ENCODE measurements at regions not wholly inside any gene's neighbourhood (a gene's known extent, or its start where the extent isn't known, plus 50 kb on each side); places are given as distances from the start of the nearest gene placed in this dataset.

DNA sequence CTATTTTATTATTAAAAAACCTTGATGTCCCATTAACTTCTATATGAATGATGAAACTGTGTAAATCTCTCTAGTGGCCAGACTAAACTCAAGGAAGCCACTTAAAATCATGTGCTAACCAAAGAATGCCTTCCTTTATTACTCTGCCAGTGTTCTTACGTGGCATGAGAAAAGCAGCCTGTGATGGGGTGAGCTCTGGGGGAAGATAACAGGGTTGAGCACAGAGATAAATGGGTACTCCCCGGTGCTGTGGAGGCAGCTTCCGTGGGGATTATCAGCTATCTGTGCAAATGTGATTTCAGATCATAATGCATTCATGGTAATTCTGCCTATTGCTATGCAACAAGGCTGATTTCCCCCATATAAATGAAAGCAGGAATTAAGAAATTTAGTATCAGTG, 181.3 kb downstream of the CAVIN4 start:
- no peak overlapping the region for H3K27ac ChIP-seq
- H3K9me3 ChIP-seq = peaks cover 0 to 9% (median 0%) of the 10 kb centered on the region in 3 donors
- ATAC-seq = no peak
- WGBS, 2 donors (ENCODE audit: low coverage in 1 of 2) = 47 to 60% methylated on average over 2 of the region's 3 CpGs
- no peaks in the 10 kb centered on the region for H3K27me3 ChIP-seq
- TF ChIP-seq, protein P1, sequence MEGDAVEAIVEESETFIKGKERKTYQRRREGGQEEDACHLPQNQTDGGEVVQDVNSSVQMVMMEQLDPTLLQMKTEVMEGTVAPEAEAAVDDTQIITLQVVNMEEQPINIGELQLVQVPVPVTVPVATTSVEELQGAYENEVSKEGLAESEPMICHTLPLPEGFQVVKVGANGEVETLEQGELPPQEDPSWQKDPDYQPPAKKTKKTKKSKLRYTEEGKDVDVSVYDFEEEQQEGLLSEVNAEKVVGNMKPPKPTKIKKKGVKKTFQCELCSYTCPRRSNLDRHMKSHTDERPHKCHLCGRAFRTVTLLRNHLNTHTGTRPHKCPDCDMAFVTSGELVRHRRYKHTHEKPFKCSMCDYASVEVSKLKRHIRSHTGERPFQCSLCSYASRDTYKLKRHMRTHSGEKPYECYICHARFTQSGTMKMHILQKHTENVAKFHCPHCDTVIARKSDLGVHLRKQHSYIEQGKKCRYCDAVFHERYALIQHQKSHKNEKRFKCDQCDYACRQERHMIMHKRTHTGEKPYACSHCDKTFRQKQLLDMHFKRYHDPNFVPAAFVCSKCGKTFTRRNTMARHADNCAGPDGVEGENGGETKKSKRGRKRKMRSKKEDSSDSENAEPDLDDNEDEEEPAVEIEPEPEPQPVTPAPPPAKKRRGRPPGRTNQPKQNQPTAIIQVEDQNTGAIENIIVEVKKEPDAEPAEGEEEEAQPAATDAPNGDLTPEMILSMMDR (IDR thresholded peaks at IDR 0.05) = no peak
- TF ChIP-seq POLR2A (IDR thresholded peaks at IDR 0.05) (no peak), EP300 (IDR thresholded peaks at IDR 0.05) (no peak)
- H3K36me3 ChIP-seq = no peaks in the 10 kb centered on the region
- H3K4me3 ChIP-seq = no peak overlapping the region
- no peaks in the 10 kb centered on the region for H3K4me1 ChIP-seq

DNA sequence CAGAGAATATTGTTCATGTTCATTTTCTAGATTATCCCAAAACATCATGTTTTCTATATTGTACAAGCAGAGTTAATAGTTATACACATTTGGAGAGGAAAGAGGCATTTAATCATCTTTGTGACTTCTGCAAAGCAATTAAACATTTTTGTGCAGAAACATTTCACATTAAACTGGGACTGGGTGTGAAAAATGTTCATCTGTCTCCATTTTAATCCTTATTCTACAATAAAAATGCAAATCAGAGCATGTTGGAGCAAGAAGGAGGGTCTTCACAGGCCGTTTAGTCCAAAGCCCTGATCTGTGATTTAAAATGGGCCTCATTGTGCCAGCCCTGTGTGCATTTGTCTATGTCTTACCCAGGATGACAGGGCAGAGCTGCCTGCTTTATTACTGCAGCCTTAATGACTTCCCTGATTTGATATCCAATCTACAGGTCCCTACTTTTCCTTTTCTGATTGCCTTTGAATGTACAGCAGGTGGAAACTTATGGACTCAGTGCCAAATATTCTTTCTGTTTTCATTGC, 183.5 kb downstream of the CAVIN4 start:
- WGBS, 2 donors (ENCODE audit: low coverage in 1 of 2) = 14 to 17% methylated on average over 1 of the region's 1 CpG
- TF ChIP-seq, protein P1 (IDR thresholded peaks at IDR 0.05) = no peak
- TF ChIP-seq EP300 (IDR thresholded peaks at IDR 0.05) (no peak), POLR2AphosphoS5 (IDR thresholded peaks at IDR 0.05) (no peak), POLR2A (IDR thresholded peaks at IDR 0.05) (no peak)
- Histone ChIP-seq H3K27ac (no peak overlapping the region), H3K9me3 (peaks cover 0 to 9% (median 0%) of the 10 kb centered on the region in 3 donors), H3K27me3 (no peaks in the 10 kb centered on the region), H3K4me1 (no peaks in the 10 kb centered on the region), H3K36me3 (no peaks in the 10 kb centered on the region), H3K4me3 (no peak overlapping the region)
- ATAC-seq = no peak

DNA sequence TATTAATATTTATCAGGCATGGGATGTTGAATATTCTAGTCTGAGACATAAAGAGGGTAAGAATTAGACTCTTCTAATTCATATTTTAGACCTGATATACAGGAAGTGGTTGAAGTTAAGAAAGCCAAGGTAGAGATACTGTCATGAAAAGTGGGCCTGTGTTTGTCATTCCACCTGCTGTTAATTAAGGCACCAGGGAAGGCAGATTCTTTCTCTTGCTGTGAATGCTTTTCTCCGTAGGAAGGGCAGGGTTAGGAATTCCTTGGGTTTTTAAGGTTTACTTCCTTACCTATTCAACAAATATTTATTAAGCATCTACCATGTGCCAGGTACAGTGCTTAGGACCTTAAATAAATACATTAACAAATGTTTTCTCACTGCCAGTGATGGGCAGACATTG, 196.4 kb downstream of the CAVIN4 start:
- WGBS, 2 donors (ENCODE audit: low coverage in 1 of 2) = 0 to 56% methylated on average over 1 of the region's 1 CpG
- ATAC-seq = no peak

DNA sequence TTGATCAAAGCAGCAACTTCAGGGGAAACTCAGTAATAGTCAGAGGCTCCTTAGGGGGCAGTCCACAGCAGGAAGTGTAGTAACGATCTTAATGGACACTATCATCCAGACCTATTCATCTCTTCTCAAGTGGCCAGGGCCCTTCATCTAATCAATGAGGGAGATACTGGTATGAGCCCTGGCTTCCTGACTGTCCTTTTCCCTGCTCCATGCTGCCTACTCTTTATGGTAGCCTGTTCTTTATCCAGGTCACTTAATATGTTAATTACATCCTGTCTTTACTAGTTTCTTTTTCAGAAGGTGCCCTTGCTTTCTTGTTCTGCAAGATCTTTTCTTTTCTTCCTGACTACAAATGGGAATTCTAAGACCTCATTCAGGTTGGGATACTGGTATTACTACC, 197.1 kb downstream of the CAVIN4 start:
- H3K36me3 ChIP-seq = no peaks in the 10 kb centered on the region
- TF ChIP-seq, protein P1 (IDR thresholded peaks at IDR 0.05) = no peak
- TF ChIP-seq POLR2A (IDR thresholded peaks at IDR 0.05) (no peak), EP300 (IDR thresholded peaks at IDR 0.05) (no peak), POLR2AphosphoS5 (IDR thresholded peaks at IDR 0.05) (no peak)
- H3K27me3 ChIP-seq = no peaks in the 10 kb centered on the region
- no peaks in the 10 kb centered on the region for H3K4me1 ChIP-seq
- H3K27ac ChIP-seq = no peak overlapping the region
- H3K4me3 ChIP-seq = no peak overlapping the region
- WGBS, 2 donors (ENCODE audit: low coverage in 1 of 2) = 0% methylated on average over 1 of the region's 1 CpG; no CpG with 5 or more reads in 1 of the 2 donors
- H3K9me3 ChIP-seq = no peaks in the 10 kb centered on the region
- ATAC-seq = no peak

More for the DNA sequence above, 196.4 kb downstream of the CAVIN4 start:
- Histone ChIP-seq H3K27me3 (no peaks in the 10 kb centered on the region), H3K36me3 (no peaks in the 10 kb centered on the region), H3K4me3 (no peak overlapping the region), H3K27ac (no peak overlapping the region), H3K9me3 (no peaks in the 10 kb centered on the region), H3K4me1 (no peaks in the 10 kb centered on the region)
- TF ChIP-seq POLR2A (IDR thresholded peaks at IDR 0.05) (no peak), EP300 (IDR thresholded peaks at IDR 0.05) (no peak), POLR2AphosphoS5 (IDR thresholded peaks at IDR 0.05) (no peak)
- TF ChIP-seq, protein P1 (IDR thresholded peaks at IDR 0.05) = no peak

DNA sequence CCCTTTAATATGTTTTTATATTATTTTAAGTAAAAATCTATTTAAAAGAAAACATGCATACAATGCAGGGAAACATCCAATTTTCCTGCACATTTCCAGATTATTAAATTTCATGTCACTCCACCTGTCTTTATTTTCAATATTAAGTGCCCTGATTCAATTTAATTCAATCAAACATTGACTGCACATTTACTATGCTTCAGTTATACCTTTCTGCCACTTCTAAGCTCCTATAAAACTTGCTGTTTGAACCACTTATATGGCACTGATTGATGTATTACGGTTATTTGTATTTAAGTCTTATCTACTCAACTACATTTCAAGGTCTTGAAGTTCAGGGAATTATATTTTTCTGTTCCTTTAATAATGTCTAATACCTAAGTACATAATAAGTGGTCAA, 198.0 kb downstream of the CAVIN4 start:
- no peaks in the 10 kb centered on the region for H3K36me3 ChIP-seq
- WGBS, 2 donors (ENCODE audit: low coverage in 1 of 2) = 82 to 94% methylated on average over 1 of the region's 1 CpG
- no peaks in the 10 kb centered on the region for H3K9me3 ChIP-seq
- no peaks in the 10 kb centered on the region for H3K27me3 ChIP-seq
- no peaks in the 10 kb centered on the region for H3K4me1 ChIP-seq
- no peak for ATAC-seq
- no peak overlapping the region for H3K27ac ChIP-seq
- no peak for TF ChIP-seq POLR2AphosphoS5 (IDR thresholded peaks at IDR 0.05)
- TF ChIP-seq, protein P1 (IDR thresholded peaks at IDR 0.05) = no peak
- TF ChIP-seq EP300 (IDR thresholded peaks at IDR 0.05) = no peak
- no peak for TF ChIP-seq POLR2A (IDR thresholded peaks at IDR 0.05)
- no peak overlapping the region for H3K4me3 ChIP-seq

Measured in gastroesophageal sphincter (tissue), 4 donors.